IPS-11a (cell line): ENCODE measurements at regions not wholly inside any gene's neighbourhood (a gene's known extent, or its start where the extent isn't known, plus 50 kb on each side); places are given as distances from the start of the nearest gene placed in this dataset.
"Not testable (repeated sequence)": the region's sequence is repeated elsewhere in the genome, so short reads cannot be mapped to it uniquely, and the experiment has no call there.

Experiments
- H3K4me3 ChIP-seq: one replicate; pipeline ENCODE4 v1.5.1; 2013; ENCODE audit warnings: low read depth, low read length, control low read depth

DNA sequence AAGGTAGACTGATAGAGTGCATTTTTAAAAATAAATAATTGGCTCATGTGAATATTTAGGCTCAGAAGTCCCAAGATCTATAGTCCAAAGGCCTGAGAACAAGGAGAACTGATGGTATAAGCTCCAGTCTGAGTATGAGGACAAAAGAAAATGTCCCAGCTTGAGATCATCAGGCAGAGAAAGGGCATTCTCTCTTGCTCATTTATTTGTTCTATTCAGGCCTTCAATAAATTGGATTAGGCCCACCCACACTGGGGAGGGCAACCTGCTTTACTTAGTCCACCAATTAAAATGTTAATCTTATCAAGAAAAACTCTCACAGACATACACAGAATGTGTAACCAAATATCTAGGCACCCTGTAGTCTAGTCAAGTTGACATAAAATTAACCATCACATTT is 644.4 kb upstream of the MDGA2 start:
- H3K4me3 ChIP-seq, result no peak overlapping the region

DNA sequence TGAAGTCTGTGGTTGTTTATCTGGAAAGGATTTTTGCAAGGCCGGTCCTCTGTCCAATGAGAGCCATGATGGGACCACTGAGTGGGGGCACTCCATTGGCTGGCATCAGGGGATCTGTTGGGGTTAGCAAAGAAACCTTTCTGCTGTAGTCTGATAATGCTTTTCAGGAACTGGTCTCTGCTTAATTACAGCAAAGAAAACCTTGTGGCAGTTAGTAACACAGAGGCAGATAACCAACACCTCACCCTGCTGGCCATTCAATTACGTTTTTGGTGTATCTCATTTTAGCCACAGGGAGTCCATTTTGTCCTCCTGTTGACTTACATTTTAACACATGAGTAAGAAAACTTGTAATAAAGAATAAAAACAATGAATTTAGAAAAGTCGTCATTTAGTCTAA is 629.3 kb upstream of the MDGA2 start:
- H3K4me3 ChIP-seq, result no peak overlapping the region

DNA sequence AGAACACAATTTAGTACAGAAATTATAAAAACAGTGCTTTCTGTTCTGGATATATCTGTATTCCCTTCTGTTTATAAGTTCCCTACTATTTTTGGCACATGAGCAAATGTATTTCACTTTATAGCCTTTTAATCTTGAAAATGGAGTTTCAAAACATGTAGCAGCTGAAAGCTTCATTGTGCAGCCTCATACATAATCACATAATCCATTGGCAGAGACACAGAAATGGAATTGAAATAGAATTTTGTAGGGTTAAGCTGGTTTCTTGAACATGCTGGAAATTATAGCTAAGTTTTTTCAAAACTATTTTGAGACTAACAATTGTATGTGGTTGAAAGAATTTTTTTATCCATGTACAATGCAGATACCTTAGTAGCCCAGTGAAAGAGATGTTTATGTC is 614.3 kb upstream of the MDGA2 start:
- no peak overlapping the region for H3K4me3 ChIP-seq

DNA sequence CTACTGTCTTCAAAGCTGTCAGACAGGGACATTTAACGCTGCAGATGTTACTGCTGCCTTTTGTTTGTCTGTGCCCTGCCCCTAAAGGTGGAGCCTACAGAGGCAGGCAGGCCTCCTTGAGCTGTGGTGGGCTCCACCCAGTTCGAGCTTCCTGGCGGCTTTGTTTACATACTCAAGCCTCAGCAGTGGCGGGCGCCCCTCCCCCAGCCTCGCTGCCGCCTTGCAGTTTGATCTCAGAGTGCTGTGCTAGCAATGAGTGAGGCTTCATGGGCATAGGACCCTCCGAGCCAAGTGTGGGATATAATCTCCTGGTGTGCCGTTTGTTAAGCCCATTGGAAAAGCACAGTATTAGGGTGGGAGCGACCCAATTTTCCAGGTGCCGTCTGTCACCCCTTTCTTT is 609.8 kb upstream of the MDGA2 start:
- not testable (repeated sequence) for H3K4me3 ChIP-seq

- H3K4me3 ChIP-seq, result no peak overlapping the region
Observed at GRCh38 chr14:48275301-48275700, 599.9 kb upstream of the MDGA2 start.

DNA sequence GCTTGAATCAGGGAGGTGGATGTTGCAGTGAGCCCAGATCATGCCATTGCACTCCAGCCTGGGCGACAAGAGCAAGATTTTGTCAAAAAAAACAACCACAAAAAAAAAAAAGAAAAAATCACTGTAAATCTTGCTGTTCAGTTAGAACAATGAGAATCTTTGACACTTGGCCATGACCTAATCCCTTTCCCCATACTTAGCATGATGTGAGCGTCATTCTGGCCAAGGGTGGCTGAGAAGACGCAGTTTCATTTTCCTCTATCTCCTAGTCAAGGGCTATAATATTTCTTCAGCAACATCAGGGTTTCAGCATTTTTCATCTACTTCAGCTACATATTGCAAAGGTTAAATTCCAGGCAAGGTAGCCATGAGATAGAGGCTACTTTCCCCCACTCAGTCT is 599.4 kb upstream of the MDGA2 start:
- H3K4me3 ChIP-seq, result no peak overlapping the region

DNA sequence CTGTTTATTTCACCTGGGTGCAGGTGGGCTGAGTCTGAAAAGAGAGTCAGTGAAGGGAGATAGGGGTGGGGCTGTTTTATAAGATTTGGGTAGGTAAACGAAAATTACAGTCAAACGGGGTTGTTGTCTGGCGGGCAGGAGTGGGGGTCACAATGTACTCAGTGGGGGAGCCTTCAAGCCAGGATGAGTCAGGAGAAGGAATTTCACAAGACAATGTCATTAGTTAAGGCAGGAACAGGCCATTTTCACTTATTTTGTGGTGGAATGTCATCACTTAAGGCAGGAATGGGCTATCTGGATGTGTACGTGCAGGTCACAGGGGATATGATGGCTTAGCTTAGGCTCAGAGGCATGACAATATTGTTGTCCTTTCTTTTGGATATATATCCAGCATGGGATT is 592.5 kb upstream of the MDGA2 start:
- H3K4me3 ChIP-seq, result peak overlapping the region; percentile 58

- peak overlapping the region; percentile 58 for H3K4me3 ChIP-seq
Observed at GRCh38 chr14:48266201-48266600, 590.8 kb upstream of the MDGA2 start.

- H3K4me3 ChIP-seq, result no peak overlapping the region
Observed at GRCh38 chr14:48261436-48261835, 586.0 kb upstream of the MDGA2 start.

DNA sequence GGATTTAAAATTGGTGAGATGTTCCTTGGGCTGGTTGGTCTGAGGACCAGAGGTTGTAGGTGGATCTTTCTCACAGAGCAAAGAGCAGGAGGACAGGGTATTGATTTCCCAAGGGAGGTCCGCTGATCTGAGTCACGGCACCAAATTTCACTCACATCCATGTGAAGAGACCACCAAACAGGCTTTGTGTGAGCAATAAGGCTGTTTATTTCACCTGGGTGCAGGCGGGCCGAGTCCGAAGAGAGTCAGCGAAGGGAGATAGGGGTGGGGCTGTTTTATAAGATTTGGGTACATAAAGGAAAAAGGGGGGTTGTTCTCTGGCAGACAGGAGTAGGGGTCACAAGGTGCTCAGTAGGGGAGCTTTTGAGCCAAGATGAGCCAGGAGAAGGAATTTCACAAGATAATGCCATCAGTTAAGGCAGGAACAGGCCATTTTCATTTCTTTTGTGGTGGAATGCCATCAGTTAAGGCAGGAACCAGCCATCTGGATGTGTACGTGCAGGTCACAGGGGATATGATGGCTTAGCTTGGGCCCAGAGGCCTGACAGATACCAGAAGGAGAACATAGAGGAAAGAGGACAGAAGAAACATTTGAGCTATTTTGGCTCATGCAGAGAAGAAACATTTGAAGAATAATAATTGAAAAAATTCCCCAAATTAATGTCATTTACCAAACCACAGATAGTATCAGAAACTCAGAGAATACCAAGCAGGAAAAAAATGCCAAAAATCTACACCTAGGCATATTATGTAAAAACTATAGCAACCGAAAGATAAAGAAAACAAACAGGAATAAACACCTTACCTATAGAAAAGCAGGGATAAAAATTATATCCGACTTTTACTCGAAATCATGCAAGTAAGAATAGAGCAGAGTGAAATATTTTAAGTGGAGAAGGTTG is 585.2 kb upstream of the MDGA2 start:
- H3K4me3 ChIP-seq, result peak overlapping the region; percentile 56

DNA sequence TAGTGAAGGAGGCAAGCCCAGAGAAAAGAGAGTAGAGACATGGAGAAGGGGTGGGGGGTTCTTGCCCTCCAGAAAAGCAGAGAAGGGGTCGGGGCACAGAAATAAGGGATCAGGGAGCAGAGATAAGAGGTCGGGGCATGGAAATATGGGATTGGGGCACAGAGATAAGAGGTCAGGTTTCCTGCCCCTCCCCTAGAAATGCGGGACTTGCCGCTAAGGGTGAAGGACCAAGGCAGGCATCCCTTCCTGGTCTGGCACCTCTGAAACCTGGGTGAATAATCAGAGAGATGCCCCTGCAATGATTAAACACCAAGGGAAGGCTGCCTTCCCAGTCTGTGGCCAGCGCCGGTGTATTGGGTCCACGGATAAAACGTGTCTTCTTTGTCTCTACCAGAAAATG is 584.5 kb upstream of the MDGA2 start:
- H3K4me3 ChIP-seq, result peak overlapping the region; percentile 56

DNA sequence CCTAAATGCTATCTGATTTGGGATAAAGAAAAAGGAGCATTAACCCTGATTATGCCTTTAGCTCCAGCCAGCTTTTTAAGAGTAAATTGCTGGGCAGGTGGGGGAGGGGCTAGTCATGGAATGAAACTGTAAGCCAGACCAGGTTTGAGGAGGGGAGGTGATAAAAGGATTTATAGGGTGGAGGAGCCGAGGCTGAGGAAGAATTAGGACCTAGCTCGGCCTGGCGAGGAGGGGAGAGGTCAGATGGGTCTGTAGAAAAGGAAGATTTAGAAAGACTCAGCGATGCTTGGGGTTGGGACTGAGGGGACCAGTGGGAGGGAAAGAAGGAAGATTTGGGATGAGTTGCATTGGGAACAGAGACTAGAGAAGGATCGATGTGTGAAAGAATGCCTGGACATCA is 583.8 kb upstream of the MDGA2 start:
- H3K4me3 ChIP-seq, result peak overlapping the region; percentile 56

GRCh38 chr14:48258703-48259102 is 583.3 kb upstream of the MDGA2 start:
- H3K4me3 ChIP-seq, result peak overlapping the region; percentile 56

DNA sequence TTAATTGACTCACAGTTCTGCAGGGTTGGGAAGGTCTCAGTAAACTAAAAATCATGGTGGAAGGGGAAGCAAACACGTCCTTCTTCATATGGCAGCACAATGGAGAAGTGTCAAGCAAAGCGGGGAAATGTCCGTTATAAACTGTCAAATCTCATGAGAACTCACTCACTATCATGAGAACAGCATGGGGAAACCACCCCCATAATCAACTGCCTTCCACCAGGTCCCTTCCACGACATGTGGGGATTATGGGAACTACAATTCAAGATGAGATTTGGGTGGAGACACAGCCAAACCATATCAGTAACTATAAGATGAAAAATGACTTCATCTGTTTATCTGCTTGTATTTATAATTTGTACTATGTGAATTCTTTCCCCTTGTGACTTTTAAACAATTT is 577.6 kb upstream of the MDGA2 start:
- H3K4me3 ChIP-seq, result no peak overlapping the region

GRCh38 chr14:48251290-48251689 is 575.9 kb upstream of the MDGA2 start:
- no peak overlapping the region for H3K4me3 ChIP-seq

GRCh38 chr14:48250575-48250974 is 575.2 kb upstream of the MDGA2 start:
- no peak overlapping the region for H3K4me3 ChIP-seq

GRCh38 chr14:48247977-48248376 is 572.6 kb upstream of the MDGA2 start:
- no peak overlapping the region for H3K4me3 ChIP-seq

- H3K4me3 ChIP-seq, result no peak overlapping the region
Observed at GRCh38 chr14:48243900-48244299, 568.5 kb upstream of the MDGA2 start.

GRCh38 chr14:48229091-48229490 is 553.7 kb upstream of the MDGA2 start:
- no peak overlapping the region for H3K4me3 ChIP-seq

- no peak overlapping the region for H3K4me3 ChIP-seq
Observed at GRCh38 chr14:48193893-48194292, 518.5 kb upstream of the MDGA2 start.

GRCh38 chr14:48149624-48150023 is 474.2 kb upstream of the MDGA2 start:
- H3K4me3 ChIP-seq, result not testable (repeated sequence)

- H3K4me3 ChIP-seq, result no peak overlapping the region
Observed at GRCh38 chr14:48140804-48141203, 465.4 kb upstream of the MDGA2 start.

DNA sequence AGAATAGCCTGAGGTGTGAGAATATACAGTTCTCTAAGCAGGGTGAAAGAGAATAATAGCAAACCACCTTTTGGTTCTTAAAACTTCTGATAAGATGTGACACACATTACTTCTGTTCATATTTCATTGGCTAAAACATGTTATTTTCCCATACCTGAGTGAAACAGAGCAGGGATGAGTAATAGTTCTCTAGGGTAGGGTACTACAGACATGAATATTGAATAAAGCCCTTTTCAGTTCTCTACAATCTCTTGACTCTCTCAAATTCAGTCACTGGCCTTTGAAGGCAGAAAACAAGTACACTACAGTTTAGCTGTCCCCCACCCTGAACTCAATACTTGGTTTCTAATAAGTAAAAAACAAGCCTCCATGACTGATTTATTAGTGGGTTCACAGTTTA is 454.1 kb upstream of the MDGA2 start:
- H3K4me3 ChIP-seq, result no peak overlapping the region
